GM21786 (cell line): ENCODE measurements at regions not wholly inside any gene's neighbourhood (a gene's known extent, or its start where the extent isn't known, plus 50 kb on each side); places are given as distances from the start of the nearest gene placed in this dataset.
"Not testable (repeated sequence)": the region's sequence is repeated elsewhere in the genome, so short reads cannot be mapped to it uniquely, and the experiment has no call there.

Source experiments
- ATAC-seq: cut with Tn5 transposase; IDR thresholded peaks from one replicate; pipeline ENCODE4 v1.9.1; 2021; ENCODE audit not compliant: unreplicated experiment

DNA sequence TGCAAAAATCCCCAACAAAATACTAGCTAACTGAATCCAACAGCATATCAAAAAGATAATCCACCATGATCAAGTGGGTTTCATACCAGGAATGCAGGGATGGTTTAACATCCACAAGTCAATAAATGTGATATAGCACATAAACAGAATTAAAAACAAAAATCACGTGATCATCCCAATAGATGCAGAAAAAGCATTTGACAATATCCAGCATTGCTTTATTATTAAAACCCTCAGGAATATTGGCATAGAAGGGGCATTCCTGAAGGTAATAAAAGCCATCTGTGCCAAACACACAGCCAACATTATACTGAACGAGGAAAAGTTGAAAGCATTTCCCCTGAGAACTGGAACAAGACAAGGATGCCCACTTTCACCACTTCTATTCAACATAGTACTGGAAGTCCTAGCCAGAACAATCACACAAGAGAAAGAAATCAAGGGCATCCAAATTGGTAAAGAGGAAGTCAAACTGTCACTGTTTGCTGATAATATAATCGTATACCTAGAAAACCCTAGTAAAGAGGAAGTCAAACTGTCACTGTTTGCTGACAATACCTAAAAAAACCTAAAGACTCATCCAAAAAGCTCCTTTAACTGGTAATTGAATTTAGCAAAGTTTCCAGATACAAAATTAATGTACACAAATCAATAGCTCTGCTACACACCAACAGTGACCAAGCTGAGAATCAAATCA lies 109.8 kb downstream of the RNASET2 start:
- ATAC-seq: not testable (repeated sequence)

DNA sequence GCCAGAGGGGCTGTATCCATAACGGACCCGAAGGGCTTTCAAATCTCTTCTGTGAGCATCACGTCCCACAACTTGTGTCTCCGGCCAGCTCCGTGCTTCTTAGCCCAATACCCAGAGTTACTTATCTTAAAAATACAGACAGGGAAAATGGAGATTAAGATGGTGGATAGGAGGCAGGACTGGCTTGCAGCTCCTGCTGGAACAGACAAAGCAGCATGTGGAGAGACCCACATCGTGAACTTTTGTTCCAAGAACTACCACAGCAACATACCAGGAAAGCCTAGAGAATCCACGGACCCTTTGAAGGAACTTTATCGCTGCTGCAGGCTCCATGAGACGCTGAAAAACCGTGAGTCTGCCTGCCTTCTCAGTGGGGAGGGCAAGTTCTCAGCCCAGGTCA lies 113.7 kb downstream of the RNASET2 start:
- no peak for ATAC-seq

DNA sequence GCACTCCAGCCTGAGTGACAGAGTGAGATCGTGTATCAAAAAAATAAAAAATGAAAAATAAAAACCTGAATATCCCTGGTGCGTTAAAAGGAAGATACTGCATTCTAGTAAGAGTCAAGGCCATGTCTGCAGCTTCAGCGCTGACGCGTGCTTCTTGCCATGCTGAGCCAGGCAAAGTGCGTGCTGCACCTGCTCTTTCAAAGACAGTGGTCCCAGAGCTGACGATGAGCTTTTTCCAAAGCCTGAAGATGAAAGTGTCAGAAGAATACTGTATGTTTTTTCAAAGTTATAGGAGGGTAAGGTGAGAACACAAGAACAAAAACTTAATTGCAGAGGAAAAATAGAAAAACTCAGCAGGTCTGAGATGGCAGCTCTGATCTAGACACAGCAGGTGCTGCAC lies 115.1 kb downstream of the RNASET2 start:
- ATAC-seq: no peak

DNA sequence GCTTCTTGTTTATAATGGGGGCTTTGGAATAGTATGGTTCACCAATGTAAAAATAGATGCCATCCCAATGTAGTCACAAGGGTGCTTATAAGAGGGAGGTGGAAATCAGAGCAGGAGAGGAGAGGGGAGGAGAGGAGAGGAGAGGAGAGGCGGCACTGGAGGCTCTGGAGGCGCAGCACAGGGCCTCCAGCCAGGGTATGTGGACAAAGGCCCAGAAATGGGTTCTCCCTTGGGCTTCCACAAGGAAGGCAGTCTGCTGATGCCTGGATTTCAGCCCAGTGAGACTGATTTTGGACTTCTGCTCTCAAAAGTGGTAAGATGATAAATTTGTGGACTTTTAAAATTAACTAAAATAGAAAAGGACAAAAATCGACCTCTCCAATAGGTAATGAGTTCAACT lies 116.8 kb downstream of the RNASET2 start:
- ATAC-seq: no peak

DNA sequence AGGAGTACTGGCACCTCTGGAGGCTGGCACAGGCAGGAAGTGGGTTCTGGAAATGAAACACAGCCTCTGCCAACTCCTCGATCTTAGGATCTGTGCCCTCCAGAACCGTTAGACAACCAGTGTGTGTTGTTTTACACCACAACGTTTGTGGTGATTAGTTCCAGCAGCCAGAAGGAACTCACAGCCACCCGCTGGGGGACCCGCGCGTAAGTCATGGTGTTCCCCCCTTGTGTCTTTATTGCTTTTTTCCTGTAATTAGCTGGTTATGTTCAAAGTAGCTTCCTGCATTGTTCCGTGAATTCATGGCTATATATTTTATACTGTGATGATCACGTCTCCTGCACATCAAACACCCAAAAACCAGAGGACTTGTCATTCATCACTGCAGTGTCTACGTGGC lies 117.4 kb downstream of the RNASET2 start:
- no peak for ATAC-seq

DNA sequence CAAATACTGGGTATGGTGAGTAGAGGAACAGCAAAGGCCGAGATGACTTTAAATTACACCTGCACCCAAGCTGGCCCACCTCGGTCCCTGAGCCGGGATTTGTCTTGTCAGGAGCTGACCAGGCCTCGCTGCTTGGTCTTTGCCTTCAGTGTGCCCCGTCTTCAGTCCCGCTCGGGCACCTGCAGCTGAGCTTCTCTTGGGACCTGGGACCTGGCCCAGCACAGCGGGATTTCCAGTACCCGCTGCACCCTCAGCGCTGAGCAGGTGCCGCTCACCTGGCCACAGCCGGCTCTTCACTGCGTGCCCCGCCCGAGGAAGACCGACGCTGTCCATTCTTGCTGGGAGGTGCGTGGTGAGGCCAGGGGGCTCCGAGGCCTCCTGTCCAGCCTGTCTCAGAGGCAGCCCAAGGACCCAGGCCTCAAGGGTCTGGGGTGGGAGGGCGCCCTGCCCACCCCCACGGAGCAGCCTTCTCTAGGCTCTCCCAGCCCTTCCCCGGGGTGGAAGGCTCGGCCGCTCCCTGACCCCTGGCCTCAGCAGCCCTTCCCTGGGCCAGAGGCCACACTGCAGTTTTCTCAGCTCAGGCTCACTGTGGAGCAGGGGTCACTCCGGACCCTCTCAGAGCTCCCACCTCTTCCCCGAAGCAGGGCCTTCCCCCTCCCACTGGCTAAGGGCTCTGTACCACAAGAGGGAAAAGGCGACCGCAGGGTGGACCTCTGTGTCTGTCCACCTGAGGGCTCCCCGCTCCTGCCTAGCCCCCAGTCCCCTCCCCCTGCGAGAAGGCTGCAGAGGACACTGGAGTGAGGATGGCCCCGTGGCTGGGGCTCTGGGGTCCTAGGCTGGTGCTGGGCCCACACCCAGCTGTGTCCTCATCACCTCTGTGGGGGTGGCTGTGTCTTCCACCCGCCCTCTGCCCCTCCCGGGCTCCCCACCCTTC lies 119.3 kb downstream of the RNASET2 start:
- no peak for ATAC-seq

DNA sequence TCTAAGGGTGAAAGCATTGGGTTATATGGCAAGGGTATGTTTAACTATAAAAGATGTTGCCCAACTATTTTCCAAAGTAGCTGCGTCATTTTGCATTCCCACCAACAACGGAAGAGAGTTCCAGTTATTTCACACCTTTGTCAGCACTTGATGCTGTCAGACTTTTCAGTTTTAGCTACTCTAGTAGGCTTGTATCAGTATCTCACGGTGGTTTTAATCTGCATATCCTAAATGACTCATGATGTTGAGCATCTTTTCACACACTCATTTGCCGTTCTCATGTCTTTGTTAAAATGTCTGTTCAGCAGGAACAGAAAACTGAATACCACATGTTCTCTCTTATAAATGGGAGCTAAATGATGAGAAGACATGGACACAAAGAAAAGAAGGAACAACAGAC lies 122.3 kb downstream of the RNASET2 start:
- ATAC-seq: no peak

DNA sequence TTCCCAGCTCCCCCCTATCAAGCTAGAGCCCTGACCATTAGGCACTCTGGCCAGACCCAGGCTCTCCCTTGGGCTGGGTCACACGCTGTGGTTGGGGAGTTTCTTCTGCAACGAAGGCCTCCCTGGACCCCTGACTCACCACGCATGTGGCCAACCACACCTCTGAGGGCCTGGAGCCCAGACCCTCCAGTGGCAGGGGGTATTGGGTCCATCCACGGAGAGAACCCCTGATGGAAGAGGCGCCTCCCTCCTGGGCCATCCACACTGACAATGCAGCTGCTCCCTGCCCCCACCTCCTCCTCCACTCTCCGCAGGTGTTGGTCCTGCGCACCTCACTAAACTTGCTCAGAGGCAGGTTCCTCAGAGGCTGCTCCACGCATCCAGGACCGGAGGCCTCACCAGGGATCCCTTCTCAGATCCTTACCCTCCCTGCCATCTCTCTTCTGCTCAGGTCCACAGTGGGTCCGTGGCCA lies 125.4 kb downstream of the RNASET2 start:
- peak; percentile 17 for ATAC-seq

DNA sequence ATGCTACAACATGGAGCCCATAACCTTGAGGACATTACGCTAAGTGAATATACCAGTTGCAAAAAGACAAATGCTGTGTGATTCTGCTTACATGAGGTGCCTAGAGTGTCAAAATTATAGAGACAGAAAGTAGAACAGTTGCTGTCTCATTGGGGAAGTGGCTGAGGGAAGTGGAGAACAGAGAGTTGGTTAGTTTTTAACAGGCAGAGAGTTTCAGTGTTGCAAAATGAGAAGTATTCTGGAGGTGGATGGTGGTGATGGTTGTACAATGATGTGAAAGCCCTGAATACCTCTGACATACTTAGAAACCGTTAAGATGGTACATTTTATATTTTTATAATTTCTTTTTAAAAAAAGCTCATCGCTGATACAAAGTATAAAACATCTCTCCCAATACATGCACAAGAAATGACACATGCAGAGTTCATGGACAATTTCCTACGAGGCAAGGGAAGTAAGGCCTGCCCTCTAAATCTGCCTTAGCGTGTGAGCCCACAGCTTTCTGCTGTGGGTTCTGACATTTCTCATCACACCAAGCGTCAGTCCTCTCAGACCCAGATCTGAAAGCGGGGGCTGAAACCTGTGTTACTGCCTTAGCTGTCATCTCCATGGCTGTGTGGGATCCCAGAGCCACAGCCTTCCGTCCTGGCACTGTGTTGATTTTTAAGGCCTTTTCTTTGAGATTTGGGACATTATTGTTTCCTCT lies 126.0 kb downstream of the RNASET2 start:
- peak; percentile 93 for ATAC-seq

DNA sequence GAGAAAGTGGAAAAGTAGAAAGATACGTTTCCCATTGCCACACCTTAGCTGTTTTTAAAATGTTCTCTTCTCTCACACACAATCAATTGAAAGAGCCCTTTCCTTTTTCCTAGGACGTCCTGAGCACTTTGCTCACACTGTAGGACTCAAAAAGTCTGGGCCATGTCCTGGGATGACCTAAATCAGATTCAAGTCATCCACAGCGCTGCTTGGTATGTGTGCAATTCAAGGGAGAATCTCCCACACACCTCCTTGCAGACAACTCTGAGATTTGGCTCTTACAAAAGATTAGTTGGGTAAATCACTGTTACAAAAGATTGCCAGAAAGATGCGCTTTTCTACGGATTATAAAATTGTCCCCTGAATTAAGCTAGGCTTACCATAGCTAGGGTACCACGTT lies 130.1 kb downstream of the RNASET2 start:
- ATAC-seq: no peak

DNA sequence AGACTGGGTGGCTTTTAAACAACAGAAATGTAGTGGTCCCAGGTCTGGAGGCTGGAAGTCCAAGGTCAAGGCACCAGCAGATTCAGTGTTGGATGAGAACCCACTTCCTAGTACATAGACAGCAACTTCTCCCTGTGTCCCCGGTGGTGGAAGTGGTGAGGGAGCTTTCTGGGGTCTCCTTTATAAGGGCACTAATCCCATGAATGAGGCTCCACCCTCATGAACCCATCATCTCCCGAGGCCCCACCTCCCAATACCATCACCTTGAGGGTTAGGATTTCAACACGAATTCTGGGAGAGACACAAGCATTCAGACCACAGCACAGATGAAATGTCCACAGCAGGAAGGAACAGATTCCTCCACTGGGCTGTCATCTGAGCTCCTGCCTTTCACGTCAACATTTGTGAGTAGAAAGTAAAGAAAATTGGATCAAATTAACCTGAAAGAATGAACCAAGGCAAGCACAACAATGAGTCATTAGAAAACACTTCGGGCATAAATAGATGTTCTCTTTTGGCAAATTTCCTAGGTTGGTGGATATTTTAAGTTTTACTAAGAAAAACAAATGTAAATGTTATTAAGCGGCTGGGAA lies 130.7 kb downstream of the RNASET2 start:
- no peak for ATAC-seq

DNA sequence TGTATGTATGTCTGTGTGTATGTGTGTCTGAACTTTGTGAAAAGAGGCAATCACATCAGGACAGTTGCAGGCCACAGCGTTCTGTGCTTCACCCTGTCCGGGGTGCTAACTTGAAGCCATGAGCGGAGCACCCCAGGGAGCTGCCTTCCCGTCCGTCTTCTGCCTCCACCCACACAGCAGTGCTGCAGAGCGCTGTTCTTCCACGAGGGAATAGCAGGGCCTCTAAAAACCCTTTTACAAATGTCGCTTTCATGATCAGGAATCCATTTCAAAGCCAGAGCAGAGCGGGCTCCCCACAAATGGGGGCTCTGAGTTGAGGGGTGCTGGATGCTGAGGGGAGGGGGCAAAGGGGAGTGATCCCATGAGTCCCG lies 131.5 kb downstream of the RNASET2 start:
- ATAC-seq: no peak

DNA sequence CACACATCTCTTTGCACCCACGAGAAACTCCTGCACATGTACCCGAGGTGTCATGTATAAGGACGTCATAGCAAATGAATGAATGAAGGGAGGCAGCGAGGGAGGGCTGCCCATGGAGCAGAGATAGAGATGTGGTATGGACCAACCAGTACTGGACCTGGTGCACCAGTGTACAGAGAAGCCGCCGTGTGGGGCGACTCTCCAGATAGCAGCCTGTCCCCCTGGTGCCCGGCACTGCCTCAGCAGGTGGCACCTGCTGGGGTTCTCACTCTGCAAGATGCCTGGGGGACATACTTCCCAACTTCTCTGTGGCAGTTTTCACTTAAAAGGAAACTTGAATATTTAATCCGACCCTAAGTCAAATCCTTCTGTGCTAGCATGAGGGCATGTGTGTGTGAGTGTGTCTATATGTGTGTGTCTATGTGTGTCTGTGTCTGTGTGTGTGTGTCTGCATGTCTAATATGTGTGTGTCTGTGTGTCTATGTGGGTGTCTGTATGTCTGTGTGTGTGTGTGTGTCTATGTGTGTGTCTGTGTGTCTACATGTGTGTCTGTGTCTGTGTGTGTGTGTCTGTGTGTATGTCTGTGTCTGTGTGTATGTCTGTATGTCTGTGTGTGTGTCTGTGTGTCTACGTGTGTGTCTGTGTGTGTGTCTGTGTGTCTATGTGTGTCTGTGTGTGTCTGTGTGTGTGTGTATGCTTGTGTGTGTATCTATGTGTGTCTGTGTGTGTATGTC lies 132.0 kb downstream of the RNASET2 start:
- no peak for ATAC-seq

DNA sequence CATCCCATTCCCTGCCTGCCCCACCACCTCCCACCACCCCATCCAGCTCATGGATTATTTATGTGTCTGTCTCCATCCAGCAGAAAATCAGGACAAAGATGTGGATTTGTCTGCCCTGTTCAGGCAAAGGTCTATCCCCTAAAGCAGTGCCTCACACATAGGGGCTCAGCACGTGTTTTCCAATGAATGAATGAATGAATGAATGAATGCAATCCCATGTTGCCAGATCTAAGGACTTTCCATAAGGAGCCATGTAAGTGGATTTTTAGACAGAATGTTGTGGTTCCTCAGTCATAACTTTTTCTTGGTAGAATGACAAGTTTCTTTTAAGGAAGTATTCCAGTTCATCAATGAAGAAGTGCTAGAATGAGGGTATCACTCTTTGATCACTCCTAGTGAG lies 133.7 kb downstream of the RNASET2 start:
- ATAC-seq: no peak

DNA sequence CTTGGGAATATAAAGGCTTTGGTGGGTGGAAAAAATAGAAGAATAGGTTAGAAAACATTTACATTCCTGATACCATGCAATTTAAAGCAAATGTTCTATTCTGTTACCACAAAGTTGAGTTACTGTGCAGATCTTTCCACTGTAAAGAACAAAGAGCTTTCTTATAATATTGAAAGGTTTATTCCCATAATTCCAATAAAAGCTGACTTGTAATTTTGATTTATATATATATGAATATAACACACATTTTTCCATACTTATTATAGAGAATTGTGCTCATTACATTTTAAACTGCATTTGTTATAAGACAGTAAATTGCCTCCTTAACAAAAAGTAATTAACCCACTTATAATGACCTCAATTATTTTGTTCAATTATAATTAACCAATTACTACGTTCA lies 135.9 kb downstream of the RNASET2 start:
- ATAC-seq: no peak

DNA sequence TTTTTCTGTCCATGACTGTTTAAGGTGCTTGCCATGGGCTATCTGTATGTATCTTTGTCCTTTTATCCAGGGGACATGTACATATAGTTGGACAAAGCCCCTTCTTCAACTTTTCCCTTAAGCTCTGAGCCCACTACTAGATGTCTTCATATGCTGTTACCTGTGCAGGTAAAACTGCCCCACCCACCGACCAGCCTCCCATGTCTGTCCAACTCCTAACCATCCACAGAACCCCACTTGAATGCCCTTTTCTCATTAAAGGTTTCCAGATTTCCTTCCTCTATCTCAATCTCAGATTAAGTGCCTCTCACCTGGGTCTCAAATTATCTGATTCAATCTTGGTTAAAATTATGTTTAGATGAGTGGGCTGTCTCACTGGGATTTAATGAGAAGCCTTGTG lies 136.3 kb downstream of the RNASET2 start:
- no peak for ATAC-seq

DNA sequence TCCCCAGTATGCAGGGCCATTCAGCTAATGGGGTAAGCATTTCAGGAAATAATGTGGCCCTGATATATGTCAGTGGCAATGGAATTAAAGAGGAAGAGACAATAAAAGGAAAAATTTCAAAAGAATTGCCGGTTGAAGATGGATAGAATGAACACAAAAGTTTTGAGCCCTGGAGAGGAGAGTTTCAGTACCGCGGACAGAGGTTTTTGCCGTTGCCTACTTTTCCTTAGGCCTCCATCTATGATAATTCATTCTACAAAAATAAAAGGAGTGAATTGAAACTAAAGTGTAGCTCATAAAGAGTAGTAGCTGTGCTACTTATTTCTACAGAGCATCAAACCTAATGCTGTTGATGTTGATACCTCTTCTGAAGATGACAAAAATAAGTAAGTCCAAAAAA lies 140.7 kb downstream of the RNASET2 start:
- ATAC-seq: no peak

DNA sequence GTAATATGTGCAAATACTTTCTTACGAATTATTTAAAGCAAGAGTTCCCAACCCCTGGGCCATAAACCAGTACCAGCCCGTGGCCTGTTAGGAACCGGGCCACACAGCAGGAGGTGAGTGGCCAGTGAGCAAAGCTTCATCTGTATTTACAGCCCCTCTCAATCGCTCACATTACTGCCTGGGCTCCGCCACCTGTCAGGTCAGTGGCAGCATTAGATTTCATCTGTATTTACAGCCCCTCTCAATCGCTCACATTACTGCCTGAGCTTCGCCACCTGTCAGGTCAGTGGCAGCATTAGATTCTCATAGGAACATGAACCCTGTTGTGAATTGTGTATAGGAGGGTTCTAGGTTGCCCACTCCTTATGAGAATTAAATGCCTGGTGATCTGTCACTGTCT lies 142.0 kb downstream of the RNASET2 start:
- ATAC-seq: no peak

DNA sequence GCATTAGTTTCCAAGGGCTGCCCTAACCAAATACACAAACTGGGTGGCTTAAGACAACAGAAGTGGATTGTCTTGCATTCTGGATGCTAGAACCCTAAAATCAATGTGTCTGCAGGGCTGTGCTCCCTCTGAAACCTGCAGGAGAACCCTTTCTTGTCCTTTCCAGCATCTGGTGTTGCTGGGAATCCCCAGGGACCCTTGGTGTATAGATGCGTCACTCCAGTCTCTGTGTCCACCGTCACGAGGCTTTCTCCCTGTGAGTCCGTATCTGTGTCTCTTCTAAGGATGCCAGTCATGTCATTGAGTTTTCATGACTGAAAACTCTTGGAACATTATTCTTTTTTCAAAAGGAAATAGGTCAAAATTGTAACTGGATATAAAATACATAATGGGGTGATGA lies 142.9 kb downstream of the RNASET2 start:
- ATAC-seq: no peak

DNA sequence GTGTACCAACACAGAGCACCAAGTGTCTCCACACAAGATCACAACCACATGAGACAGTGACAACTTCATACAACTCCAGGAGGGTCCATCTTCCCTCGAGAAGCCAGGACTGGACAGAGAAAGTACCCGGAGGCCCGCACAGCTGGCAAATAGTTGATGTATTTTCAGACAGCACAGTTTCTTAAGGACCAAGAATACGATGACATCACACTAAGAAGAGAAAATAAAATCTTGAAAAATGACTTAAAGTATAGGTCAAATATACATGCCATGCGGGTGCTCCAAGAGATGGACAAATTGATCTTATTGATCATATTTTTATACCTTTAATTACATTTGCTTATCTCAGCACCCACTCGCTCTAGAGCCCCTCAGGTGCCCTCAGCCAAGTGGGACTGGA lies 145.5 kb downstream of the RNASET2 start:
- no peak for ATAC-seq

DNA sequence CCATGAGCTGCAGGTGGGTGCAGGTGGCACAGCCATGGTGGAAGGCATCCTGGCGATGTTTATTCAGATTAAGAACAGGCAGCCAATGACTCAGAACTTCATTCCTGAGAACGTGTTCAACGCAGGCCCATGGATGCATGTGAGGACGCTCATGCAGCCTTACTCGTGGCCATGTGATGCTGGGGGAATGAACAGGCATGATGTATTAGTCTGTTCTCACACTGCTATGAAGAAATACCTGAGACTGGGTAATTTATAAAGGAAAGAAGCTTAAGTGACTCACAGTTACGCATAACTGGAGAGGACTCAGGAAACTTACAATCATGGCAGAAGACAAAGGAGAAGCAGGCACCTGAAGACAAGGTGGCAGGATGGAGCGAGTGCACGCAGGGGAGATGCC lies 146.6 kb downstream of the RNASET2 start:
- no peak for ATAC-seq
